ENCODE measurements at regions not wholly inside any gene's neighbourhood (a gene's known extent, or its start where the extent isn't known, plus 50 kb on each side); places are given as distances from the start of the nearest gene placed in this dataset.

GRCh38 chr7:118609207-118609606 lies 384.7 kb downstream of the ANKRD7 start:
- TF ChIP-seq CTCF (IDR thresholded peaks at IDR 0.05; ENCODE audit: low read depth, low read length, poor library complexity, severe bottlenecking) = no peak
- no peak for TF ChIP-seq EZH2phosphoT487 (IDR thresholded peaks at IDR 0.05; ENCODE audit: borderline replicate concordance, low read length)

All from DOHH2 (cell line).